ENCODE measurements at regions not wholly inside any gene's neighbourhood (a gene's known extent, or its start where the extent isn't known, plus 50 kb on each side); places are given as distances from the start of the nearest gene placed in this dataset.

GRCh38 chr18:24678107-24678506, 217.7 kb downstream of the HRH4 start:
- no peak for DNase-seq

GRCh38 chr18:24678626-24679025, 218.2 kb downstream of the HRH4 start:
- no peak for DNase-seq

GRCh38 chr18:24679062-24679461, 218.6 kb downstream of the HRH4 start:
- no peak for DNase-seq

GRCh38 chr18:24683925-24684324, 223.5 kb downstream of the HRH4 start:
- DNase-seq = no peak

- no peak for DNase-seq
Measured at GRCh38 chr18:24685254-24685959, 225.0 kb downstream of the HRH4 start.

GRCh38 chr18:24695168-24695567, 234.7 kb downstream of the HRH4 start:
- no peak for DNase-seq

- no peak for DNase-seq
Measured at GRCh38 chr18:24702001-24702515, 241.6 kb downstream of the HRH4 start.

- DNase-seq = no peak
Measured at GRCh38 chr18:24703316-24703715, 242.9 kb downstream of the HRH4 start.

- DNase-seq = no peak
Measured at GRCh38 chr18:24704946-24705630, 244.7 kb downstream of the HRH4 start.

GRCh38 chr18:24710474-24710873, 250.0 kb downstream of the HRH4 start:
- DNase-seq = no peak

GRCh38 chr18:24719791-24720190, 259.4 kb downstream of the HRH4 start:
- DNase-seq = no peak

- DNase-seq = no peak
Measured at GRCh38 chr18:24721388-24721787, 261.0 kb downstream of the HRH4 start.

GRCh38 chr18:24725644-24726415, 265.4 kb downstream of the HRH4 start:
- no peak for DNase-seq

GRCh38 chr18:24726727-24727492, 266.5 kb downstream of the HRH4 start:
- DNase-seq = peak; percentile 68

- DNase-seq = no peak
Measured at GRCh38 chr18:24727685-24728084, 267.2 kb downstream of the HRH4 start.

GRCh38 chr18:24731158-24731557, 270.7 kb downstream of the HRH4 start:
- no peak for DNase-seq

GRCh38 chr18:24731981-24732380, 271.5 kb downstream of the HRH4 start:
- no peak for DNase-seq

GRCh38 chr18:24734058-24734457, 273.6 kb downstream of the HRH4 start:
- no peak for DNase-seq

- no peak for DNase-seq
Measured at GRCh38 chr18:24735624-24736231, 275.3 kb downstream of the HRH4 start.

- DNase-seq = no peak
Measured at GRCh38 chr18:24736662-24737330, 276.4 kb downstream of the HRH4 start.

GRCh38 chr18:24740829-24741228, 280.4 kb downstream of the HRH4 start:
- DNase-seq = no peak

GRCh38 chr18:24741321-24741720, 280.9 kb downstream of the HRH4 start:
- DNase-seq = no peak
